ENCODE measurements at regions not wholly inside any gene's neighbourhood (a gene's known extent, or its start where the extent isn't known, plus 50 kb on each side); places are given as distances from the start of the nearest gene placed in this dataset.
A peak's percentile ranks its signal among the peaks of the same experiment; 100 is the strongest.
"Not testable (repeated sequence)": the region's sequence is repeated elsewhere in the genome, so short reads cannot be mapped to it uniquely, and the experiment has no call there.

DNA sequence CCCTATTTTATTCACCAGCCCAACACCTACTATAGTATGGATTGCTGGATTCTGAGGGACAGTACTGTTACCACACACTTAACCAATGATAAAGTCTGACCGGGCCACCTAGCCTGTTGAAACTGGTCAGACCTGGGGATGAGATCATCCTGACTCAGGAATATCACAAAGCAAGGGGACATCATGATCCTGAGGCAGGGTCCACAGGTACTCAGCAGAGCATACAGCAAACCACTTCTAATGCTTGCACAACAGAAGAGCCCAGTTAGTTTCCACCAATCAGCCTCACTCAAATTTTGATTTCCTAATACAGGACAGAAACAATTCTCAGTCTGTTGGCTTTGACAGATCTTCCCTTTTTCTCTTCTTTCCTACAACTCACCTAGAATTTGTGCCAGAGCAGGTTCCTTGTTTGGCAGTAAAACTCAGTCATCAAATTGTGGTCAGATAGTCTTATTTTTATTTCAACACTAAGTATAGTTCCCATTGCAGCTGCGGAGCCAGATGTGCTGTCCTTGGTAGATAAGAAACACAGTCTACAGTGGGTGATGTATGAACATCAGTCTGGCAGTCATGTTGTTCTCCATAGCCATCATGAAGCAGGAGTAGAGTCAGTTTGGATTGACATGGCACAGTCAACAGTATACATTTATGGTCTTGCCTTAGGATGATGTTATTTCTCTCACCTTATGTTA, 90.1 kb upstream of the PRR23C start:
- DNase-seq (ENCODE audit: low spot score), result no peak

DNA sequence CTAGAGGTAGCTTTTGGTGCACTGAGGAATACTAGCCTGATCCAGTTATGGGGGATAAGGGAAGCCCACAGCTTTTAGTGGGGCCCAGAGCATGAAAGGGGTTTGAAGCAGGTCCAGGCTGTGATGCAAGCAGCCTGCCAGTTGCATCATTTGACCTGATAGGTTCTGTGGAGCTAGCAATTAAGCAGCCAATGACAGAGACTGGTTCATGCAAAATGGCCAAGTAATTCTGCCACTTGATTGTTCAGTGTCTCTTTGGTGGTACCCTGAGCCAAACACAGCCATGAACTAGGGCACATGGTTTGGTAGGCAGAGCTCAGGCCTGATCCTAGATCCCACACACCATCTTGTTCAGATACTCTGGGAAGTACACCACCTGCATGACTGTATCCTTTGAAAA, 91.0 kb upstream of the PRR23C start:
- no peak for DNase-seq (ENCODE audit: low spot score)

DNA sequence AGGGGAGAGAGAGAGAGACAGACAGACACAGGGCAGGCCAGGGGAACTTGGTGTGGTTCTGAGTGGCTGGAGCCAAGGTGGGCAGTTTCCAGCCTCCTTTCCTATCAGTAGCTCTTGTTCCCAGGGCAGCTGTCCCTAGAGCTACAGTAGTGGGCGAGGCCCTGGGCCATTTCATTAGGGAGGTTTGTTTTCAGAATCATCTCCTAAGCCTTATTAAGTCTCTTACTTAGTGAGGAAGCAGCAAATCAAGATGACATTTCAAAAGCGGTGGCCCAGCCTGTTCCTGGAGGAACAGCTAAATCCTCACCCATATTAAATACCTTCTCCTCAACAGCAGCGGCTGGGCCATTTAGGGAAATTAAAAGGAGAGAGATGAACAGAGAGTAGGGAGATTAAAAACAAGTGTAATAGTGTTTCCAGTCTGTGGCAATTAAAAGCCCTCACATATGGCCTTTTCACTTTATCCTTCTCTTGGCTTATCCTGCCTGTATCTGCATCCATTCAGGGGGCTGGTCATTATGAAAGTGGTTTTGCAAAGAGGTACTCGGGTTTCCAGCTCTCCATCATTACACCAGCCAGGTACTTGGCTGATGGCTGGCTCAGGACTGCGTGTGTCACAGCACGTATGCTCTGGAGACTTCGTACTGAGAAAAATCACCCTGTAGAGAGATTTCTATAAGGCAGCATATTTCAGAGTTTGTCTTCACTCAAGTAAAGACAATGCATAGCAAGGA, 91.9 kb upstream of the PRR23C start:
- no peak for DNase-seq (ENCODE audit: low spot score)

DNA sequence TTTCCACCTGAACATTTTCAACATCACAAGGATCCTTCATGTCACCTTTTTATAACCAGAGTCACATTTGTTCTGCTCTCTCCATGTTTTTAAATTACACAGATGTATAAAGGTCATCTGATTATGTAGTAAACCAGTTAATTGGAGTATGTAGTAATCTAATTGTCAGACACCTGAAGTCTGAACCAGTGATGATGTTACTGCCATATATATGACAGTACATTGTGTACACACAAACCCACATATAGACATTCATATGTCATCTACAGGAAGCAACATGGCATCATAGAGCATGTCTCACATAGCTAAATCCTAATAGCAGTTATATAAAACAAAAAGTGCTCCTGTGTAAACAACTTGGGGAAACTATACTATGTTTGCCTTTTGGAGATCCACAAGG, 95.9 kb upstream of the PRR23C start:
- no peak for DNase-seq (ENCODE audit: low spot score)

DNA sequence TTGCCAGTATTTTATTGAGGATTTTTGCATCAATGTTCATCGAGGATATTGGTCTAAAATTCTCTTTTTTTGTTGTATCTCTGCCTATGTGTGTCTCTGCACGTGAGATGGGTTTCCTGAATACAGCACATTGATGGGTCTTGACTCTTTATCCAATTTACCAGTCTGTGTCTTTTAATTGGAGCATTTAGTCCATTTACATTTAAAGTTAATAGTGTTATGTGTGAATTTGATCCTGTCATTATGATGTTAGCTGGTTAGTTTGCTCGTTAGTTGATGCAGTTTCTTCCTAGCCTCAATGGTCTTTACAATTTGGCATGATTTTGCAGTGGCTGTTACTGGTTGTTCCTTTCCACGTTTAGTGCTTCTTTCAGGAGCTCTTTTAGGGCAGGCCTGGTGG, 101.3 kb upstream of the PRR23C start:
- not testable (repeated sequence) for DNase-seq (ENCODE audit: low spot score)

DNA sequence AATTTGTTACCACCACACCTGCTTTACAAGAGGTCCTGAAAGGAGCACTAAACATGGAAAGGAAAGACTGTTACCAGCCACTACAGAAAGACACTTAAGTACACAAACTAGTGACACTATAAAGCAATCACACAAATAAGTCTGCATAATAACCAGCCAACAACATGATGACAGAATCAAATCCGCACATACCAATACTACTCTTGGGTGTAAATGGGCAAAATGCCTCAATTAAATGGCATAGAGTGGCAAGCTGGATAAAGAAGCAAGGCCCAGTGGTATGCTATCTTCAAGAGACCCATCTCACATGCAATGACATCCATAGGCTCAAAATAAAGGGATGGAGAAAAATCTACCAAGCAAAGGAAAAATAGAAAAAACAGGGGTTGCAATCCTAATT, 106.8 kb upstream of the PRR23C start:
- DNase-seq (ENCODE audit: low spot score), result no peak

DNA sequence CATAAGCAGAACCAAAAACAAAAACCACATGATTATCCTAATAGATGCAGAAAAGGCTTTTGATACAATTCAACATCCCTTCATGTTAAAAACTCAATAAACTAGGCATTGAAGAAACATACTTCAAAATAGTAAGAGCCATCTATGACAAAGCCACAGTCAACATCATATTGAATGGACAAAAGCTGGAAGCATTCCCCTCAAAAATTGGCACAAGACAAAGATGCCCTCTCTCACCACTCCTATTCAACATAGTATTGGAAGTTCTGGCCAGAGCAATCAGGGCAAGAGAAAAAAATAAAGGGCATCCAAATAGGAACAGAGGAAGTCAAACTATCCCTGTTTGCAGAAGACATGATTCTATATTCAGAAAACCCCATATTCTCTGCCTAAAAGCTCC, 108.7 kb upstream of the PRR23C start:
- not testable (repeated sequence) for DNase-seq (ENCODE audit: low spot score)

DNA sequence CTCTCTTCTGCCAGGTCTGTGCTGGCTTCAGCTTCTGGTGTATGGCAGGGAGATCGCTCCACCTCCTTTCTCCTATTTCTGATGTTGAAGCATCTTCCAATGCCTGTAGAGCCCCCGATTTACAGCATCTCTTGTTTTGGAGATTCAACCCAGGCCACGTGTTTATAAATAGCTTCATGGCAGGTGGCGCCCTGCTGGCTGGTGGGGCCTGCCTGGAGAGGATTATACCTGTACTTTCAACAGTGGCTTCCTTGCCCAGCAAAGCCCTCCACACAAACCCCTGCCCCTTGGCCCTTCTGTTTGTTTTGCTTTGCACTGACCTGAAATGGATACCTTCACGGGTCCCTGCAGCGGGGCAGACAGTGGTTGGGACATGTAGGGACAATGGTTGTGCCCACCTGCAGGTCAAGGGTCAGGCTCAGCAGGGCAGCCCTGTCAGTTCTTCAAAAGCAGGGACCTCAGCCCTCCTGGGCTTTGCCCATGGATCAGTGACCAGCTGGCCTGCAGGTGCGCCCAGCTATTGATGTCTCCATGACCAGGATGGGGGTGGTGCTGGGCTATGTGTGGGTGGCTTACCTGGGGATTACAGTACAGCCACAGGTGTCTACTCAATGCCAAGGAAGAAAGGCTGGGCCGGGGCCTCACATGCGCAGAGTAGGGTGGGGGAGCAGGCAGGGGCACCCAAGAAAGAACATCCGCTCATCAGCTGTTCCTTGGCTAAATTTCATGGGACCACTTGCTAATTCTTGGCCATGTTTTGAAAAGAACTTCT, 112.7 kb upstream of the PRR23C start:
- DNase-seq (ENCODE audit: low spot score), result no peak

DNA sequence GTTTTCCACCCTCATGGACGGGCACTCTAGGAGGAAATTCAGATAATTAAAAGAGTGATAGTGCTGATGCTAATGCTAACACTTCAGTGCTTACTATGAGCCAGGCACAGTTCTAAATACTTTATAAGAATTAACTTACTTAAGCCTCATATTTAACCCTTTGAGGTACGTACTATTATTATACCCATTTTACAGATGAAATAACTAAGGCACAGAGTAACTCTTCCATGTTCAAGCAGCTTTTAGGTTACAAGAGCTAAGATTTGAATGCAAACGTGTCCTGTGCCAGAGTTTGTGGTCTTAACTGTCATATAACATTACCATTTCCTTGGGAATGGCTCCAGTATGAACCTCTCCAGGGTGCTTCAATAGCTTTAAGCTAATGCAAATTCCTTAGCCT, 114.7 kb upstream of the PRR23C start:
- no peak for DNase-seq (ENCODE audit: low spot score)

DNA sequence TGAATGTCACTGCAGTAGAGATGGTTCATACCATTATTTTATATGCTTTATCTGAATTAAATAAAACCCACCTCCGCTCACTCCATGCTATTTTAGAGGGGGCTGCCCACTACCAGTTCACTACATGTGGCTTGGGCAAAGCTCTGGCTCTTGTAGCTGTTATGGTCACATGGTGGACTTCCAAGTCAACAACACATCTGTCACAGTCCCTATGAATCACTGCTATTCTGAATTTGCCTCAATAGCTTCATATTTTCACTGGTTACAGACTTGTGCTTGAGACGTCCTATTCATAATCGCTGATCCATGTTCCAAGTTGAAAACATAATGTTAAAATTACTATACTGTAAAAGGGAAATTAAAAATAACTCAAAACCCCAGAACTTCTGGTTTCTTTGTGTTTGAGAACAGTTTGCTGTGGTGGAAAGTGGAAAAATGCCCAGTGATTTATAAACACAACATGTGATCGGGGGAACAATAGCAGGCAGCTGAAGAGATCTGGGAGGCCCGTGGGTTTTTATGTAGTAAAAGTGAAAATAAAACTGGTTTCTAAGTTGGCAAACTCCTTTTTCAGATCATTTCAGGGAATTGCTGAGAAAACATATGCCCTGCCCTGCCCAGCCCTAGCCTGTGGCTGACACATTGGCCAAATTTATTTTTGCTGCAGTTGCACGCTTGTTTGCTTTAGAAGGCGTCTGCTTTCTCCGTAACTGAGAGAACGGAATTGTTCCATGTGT, 128.8 kb upstream of the PRR23C start:
- DNase-seq (ENCODE audit: low spot score), result peak; percentile 85

DNA sequence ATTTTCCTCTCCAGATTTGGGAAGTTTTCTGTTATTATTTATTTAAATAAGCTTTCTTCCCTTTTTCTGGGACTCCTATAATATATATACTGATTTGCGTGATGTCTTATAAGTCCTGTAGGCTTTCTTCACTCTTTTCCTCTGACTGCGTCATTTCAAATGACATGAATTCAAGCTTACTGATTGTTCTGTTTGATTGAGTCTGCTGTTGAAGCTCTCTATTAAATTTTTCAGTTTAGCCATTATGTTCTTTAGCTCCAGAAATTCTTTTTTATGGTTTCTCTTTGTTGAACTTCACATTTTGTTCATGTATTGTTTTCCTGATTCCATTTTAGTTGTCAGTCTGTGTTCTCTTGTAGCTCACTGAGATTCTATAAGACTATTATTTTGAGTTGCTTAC, 135.8 kb upstream of the PRR23C start:
- DNase-seq (ENCODE audit: low spot score), result no peak

DNA sequence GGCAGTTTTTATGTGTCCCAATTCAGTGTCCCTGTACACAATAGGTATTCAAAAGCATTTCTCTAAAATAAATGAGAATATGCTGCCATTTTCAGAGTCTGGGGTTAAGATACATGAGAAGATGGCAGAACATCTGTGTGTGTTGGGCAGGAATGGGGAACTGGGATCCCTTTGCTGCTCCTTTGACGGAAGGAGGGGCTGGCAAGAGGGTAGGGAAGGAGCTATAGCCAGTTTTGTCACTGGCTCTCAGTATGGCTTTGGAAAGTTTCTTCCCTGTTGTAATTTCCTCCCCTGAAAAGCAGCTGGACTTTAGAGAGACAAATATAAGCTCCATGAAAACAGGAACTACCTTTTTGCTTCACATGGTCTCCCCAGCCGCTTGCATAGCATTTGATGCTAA, 137.5 kb upstream of the PRR23C start:
- no peak for DNase-seq (ENCODE audit: low spot score)

DNA sequence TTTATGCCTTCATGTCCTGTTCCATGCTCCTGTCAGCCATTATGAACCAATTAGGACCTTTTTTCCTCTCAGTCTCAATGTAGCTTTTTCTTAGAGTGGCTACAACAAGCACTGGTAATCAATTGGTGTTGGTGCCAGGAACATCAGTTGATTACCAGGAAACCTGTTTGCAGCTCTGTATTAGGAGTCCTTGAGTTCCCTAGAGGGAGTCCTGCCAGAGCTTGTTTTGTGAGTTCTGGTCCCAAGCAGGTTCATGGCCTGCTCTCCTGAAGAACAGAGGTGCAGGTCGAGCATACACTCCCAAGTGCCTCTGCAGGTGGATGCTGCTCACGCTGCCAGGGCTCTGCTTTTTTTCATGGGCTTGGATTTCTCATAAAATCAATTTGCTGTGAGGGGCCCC, 137.9 kb upstream of the PRR23C start:
- DNase-seq (ENCODE audit: low spot score), result no peak

DNA sequence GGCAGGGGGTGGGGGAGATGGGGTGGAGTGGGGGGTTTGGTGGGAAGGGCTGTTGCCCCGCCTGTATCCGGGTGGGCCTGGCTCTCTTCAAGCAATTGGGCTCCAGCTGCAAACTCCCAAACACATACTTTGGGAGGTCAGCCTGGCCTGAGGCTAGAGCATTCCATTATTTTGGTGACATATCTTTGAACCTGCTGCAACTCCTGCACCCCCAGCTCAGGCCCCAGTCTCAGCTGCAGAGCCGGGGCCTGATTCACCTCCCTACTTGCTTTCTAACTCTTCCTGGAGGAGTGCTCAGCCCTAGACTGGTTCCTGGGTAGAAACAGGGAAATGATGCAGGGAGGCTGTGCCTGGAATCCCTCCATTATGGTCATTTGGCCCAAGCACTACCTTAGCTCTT, 140.8 kb upstream of the PRR23C start:
- DNase-seq (ENCODE audit: low spot score), result no peak

DNA sequence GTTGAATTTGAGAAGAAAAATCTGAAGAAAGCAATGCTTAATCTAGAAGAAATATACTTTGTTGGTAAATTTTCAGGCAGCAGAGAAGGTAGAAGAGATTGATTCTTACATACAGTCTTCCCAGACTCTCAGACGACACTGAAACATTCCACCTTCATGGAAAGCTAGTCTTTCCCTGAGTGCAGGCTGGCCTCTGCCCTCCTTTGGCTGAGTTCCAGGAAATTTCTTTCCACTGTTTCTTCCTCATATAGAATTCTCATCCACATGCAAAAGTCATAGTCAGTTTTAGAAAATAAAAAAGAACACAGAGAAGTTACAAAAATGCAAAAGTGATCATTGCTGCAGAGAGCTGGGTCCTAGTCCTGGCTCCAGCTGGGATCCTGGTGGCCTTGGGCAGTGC, 142.5 kb upstream of the PRR23C start:
- no peak for DNase-seq (ENCODE audit: low spot score)

DNA sequence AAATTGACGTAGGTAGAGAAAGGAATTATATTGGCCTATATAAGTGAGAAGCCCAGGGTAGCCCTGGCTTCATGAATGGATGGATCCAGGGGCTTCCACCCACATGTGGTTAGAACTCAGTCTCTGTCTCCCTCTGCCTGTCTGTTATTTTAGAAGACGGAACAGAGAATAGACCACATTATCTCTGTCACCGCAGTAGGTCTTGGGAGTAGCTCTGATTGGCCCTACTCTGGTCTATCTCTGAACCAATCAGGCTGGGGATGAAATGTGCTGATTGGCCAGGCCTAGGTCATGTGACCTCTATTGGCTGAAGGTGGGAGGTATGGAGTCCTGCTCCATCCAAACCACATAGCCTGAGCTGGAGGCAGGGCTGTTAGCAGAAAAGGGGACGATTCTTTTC, 143.0 kb upstream of the PRR23C start:
- DNase-seq (ENCODE audit: low spot score), result no peak

DNA sequence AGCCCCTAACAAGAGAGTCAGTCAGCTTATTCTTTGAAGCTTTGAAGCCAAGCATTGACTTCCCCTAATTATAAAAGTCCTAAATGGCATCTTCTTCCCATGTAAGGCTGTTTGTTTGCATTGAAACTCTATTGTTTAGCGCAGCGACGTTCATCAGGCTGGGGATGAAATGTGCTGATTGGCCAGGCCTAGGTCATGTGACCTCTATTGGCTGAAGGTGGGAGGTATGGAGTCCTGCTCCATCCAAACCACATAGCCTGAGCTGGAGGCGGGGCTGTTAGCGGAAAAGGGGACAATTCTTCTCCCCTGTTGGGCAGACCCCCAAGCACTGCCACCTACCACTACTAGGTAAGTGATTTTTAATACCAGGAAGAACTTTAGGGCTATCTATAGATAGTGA, 145.3 kb upstream of the PRR23C start:
- no peak for DNase-seq (ENCODE audit: low spot score)

DNA sequence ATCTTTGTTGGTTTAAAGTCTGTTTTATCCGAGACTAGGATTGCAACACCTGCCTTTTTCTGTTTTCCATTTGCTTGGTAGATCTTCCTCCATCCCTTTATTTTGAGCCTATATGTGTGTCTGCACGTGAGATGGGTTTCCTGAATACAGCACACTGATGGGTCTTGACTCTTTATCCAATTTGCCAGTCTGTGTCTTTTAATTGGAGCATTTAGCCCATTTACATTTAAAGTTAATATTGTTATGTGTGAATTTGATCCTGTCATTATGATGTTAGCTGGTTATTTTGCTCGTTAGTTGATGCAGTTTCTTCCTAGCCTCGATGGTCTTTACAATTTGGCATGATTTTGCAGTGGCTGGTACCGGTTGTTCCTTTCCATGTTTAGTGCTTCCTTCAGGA, 149.4 kb upstream of the MRPS22 start:
- DNase-seq (ENCODE audit: low spot score), result not testable (repeated sequence)

DNA sequence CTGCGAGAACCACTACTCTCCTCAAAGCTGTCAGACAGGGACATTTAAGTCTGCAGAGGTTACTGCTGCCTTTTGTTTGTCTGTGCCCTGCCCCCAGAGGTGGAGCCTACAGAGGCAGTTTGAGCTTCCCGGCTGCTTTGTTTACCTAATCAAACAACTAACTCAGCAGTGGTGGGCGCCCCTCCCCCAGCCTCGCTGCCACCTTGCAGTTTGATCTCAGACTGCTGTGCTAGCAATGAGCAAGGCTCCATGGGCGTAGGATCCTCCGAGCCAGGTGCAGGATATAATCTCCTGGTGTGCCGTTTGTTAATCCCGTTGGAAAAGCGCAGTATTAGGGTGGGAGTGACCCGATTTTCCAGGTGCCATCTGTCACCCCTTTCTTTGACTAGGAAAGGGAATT, 147.7 kb upstream of the MRPS22 start:
- not testable (repeated sequence) for DNase-seq (ENCODE audit: low spot score)

DNA sequence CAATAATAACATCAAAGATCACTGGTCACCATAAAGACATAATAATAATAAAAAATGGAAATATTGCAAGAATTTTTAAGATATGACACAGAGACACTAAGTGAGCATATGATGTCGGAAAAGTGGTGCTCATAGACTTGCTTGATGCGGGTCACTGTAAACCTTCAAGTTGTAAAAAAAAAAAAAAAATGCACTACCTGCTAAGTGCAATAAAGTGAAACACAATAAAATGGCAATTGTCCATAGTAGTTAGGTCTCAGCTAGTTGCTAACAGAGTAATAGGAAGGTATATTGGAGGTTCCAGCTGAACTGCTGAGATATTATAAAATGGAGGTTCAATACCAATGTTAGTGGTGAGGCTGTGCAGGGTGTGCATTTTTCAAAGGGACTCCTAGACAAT, 146.6 kb upstream of the MRPS22 start:
- no peak for DNase-seq (ENCODE audit: low spot score)

DNA sequence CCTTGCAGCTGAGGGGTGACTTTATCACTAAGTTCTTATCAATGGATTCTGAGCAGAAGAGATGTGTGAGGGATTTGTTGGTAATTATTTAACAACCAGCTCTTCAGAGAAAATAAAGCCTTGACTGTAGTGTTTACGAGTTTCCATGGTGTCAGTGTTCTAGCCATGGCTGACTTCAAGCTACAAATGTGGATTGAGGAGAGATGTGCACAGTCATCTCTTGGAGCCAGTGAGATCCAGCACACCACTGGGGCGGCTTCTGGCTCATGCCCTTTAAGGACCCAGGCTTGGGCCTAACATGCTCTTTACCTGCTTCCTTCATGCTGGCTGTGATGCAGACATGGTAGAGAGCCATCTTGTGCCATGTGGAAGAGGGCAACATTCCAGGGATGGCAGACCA, 145.6 kb upstream of the MRPS22 start:
- no peak for DNase-seq (ENCODE audit: low spot score)

DNA sequence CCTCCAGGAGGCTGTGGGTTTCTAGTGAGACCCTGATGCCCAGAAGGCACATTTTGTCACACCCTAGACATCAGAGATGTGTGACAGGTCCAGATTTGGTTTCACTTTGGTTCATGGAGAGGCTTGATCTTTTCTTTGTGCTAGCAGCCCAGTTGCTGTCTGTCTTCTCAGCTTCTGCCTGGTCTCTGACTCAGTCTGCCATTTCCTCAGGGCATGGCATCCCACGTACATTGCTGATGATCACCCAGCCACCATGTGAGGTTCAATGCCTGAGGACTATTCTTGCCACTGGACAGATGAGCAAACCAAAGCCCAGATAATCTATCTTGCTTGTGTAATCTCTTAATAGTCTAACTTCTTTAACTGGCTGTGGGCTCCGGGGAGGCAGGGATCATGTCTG, 144.9 kb upstream of the MRPS22 start:
- DNase-seq (ENCODE audit: low spot score), result no peak

Data from Ammon's horn (tissue), 1 donor.